Astrocyte (in vitro differentiated cells and primary cell): ENCODE measurements at regions not wholly inside any gene's neighbourhood (a gene's known extent, or its start where the extent isn't known, plus 50 kb on each side); places are given as distances from the start of the nearest gene placed in this dataset.

Experiments
- DNase-seq: peaks from one replicate; pipeline ENCODE4 v3.0.0-alpha.2; 2010; ENCODE audit warnings: low read depth
- FAIRE-seq: peaks from 2 replicates; lab custom pipeline; 2011; peaks lifted over from hg19 to GRCh38; lab: Jason Lieb, UNC
- H2AFZ ChIP-seq: 2 replicates; pipeline ENCODE4 v1.6.0; 2012; ENCODE audit warnings: low read depth, low read length, inconsistent platforms
- H3K27ac ChIP-seq: 2 replicates; pipeline ENCODE4 v1.5.1; 2011; ENCODE audit warnings: low read depth, low read length, inconsistent platforms
- H3K27me3 ChIP-seq: 2 replicates; pipeline ENCODE4 v1.6.0; 2011; ENCODE audit warnings: low read length, inconsistent platforms; ENCODE audit not compliant: insufficient read depth
- H3K36me3 ChIP-seq: 2 replicates; pipeline ENCODE4 v1.5.1; 2011; ENCODE audit warnings: low read length, inconsistent platforms; ENCODE audit not compliant: insufficient read depth
- H3K4me1 ChIP-seq: 2 replicates; pipeline ENCODE4 v1.5.1; 2011; ENCODE audit warnings: low read length, inconsistent platforms; ENCODE audit not compliant: insufficient read depth
- H3K4me2 ChIP-seq: 2 replicates; pipeline ENCODE4 v1.6.0; 2012; ENCODE audit warnings: low read length, inconsistent platforms
- H3K4me3 ChIP-seq: 2 replicates; pipeline ENCODE4 v1.5.1; 2011; ENCODE audit warnings: low read depth, mild to moderate bottlenecking, low read length, inconsistent platforms; ENCODE audit not compliant: insufficient read depth
- H3K79me2 ChIP-seq: 2 replicates; pipeline ENCODE4 v1.6.0; 2012; ENCODE audit warnings: mild to moderate bottlenecking, low read length, inconsistent platforms; ENCODE audit not compliant: insufficient read depth
- H3K9ac ChIP-seq: 2 replicates; pipeline ENCODE4 v1.6.0; 2012; ENCODE audit warnings: mild to moderate bottlenecking, low read length, inconsistent platforms
- H3K9me3 ChIP-seq: 2 replicates; pipeline ENCODE4 v1.5.1; 2012; ENCODE audit warnings: low read depth, mild to moderate bottlenecking, low read length, inconsistent platforms; ENCODE audit not compliant: insufficient read depth
- H4K20me1 ChIP-seq: 2 replicates; pipeline ENCODE4 v1.6.0; 2012; ENCODE audit warnings: low read length, inconsistent platforms; ENCODE audit not compliant: insufficient read depth
- H3K27ac Mint-ChIP-seq: one replicate; pipeline ENCODE4 v1.8.0; 2021; ENCODE audit warnings: mild to moderate bottlenecking, mixed read lengths; ENCODE audit not compliant: unreplicated experiment
- H3K27me3 Mint-ChIP-seq: one replicate; pipeline ENCODE4 v1.8.0; 2021; ENCODE audit warnings: low read depth, mixed read lengths; ENCODE audit not compliant: unreplicated experiment
- H3K36me3 Mint-ChIP-seq: one replicate; pipeline ENCODE4 v1.8.0; 2021; ENCODE audit warnings: low read depth, mixed read lengths; ENCODE audit not compliant: unreplicated experiment
- H3K4me1 Mint-ChIP-seq: one replicate; pipeline ENCODE4 v1.8.0; 2021; ENCODE audit warnings: low read depth, mixed read lengths; ENCODE audit not compliant: unreplicated experiment
- H3K4me3 Mint-ChIP-seq: one replicate; pipeline ENCODE4 v1.8.0; 2021; ENCODE audit warnings: mild to moderate bottlenecking, moderate library complexity, mixed read lengths; ENCODE audit not compliant: unreplicated experiment
- H3K9me3 Mint-ChIP-seq: one replicate; pipeline ENCODE4 v1.8.0; 2021; ENCODE audit warnings: mild to moderate bottlenecking, mixed read lengths; ENCODE audit not compliant: unreplicated experiment
- EZH2 ChIP-seq: IDR thresholded peaks from 2 replicates; pipeline ENCODE4 v1.6.1; 2012; ENCODE audit warnings: mild to moderate bottlenecking, low read length, inconsistent platforms; ENCODE audit not compliant: insufficient read depth
- TF ChIP-seq, protein P1 (sequence below): IDR thresholded peaks from 2 replicates; pipeline ENCODE4 v1.5.1; 2011; ENCODE audit warnings: low read depth, mild to moderate bottlenecking, inconsistent platforms, low read length, moderate library complexity; ENCODE audit not compliant: insufficient read depth

DNA sequence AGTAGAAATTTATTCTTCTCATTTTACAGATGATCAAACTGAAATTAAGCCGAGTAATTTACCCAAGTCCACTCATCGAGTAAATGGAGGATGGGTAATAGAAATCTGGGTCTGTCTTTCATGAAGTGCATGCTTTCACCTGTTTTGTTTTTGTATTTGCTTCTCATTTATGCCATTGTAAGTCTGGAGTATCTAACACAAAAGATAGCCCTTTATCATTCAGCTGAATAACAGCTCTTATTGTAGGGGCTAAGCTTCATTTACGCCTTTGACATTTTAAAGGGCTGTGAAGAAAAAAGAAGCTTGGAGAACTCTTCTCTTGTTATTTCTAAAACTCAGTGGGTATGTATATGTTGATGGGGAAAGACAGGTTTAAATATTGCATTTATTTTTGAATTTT is 1196.2 kb upstream of the TENM4 start:
- peak; percentile 60 for FAIRE-seq
- no peaks in the 10 kb centered on the region for H3K79me2 ChIP-seq
- no peak for TF ChIP-seq EZH2
- TF ChIP-seq, protein P1, sequence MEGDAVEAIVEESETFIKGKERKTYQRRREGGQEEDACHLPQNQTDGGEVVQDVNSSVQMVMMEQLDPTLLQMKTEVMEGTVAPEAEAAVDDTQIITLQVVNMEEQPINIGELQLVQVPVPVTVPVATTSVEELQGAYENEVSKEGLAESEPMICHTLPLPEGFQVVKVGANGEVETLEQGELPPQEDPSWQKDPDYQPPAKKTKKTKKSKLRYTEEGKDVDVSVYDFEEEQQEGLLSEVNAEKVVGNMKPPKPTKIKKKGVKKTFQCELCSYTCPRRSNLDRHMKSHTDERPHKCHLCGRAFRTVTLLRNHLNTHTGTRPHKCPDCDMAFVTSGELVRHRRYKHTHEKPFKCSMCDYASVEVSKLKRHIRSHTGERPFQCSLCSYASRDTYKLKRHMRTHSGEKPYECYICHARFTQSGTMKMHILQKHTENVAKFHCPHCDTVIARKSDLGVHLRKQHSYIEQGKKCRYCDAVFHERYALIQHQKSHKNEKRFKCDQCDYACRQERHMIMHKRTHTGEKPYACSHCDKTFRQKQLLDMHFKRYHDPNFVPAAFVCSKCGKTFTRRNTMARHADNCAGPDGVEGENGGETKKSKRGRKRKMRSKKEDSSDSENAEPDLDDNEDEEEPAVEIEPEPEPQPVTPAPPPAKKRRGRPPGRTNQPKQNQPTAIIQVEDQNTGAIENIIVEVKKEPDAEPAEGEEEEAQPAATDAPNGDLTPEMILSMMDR = no peak
- H3K4me3 Mint-ChIP-seq = no peak overlapping the region
- H3K27me3 Mint-ChIP-seq = no peaks in the 10 kb centered on the region
- H4K20me1 ChIP-seq = no peaks in the 10 kb centered on the region
- H3K4me1 ChIP-seq = no peaks in the 10 kb centered on the region
- H3K4me1 Mint-ChIP-seq = no peaks in the 10 kb centered on the region
- H3K27ac ChIP-seq = no peak overlapping the region
- no peaks in the 10 kb centered on the region for H3K36me3 ChIP-seq
- H2AFZ ChIP-seq = no peak overlapping the region
- H3K9ac ChIP-seq = no peak overlapping the region
- no peaks in the 10 kb centered on the region for H3K27me3 ChIP-seq
- H3K4me3 ChIP-seq = no peak overlapping the region
- no peaks in the 10 kb centered on the region for H3K36me3 Mint-ChIP-seq
- H3K9me3 Mint-ChIP-seq = no peaks in the 10 kb centered on the region
- DNase-seq = no peak
- no peak overlapping the region for H3K4me2 ChIP-seq
- no peaks in the 10 kb centered on the region for H3K9me3 ChIP-seq
- no peak overlapping the region for H3K27ac Mint-ChIP-seq

DNA sequence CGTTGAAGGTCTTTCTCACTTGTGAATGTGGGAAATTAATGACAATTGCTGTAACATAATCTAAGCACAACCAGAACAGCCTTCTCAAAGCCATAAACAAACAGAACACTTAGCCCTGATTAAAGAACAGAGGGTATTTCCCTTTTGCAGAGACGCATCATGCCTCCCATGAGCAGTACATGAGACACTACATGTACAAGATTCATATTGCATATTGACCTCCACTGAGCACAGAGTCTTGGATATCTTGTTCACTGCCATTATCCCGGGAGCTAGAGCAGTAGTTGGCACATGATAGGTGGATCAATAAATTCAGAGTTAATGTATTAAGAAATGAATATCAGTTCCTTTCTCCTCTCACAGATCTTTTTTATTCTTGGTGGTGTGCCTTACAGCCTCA is 1194.3 kb upstream of the TENM4 start:
- Histone ChIP-seq H3K4me3 (no peak overlapping the region), H3K27me3 (no peaks in the 10 kb centered on the region), H3K9ac (no peak overlapping the region), H3K79me2 (no peaks in the 10 kb centered on the region), H3K9me3 (no peaks in the 10 kb centered on the region), H4K20me1 (no peaks in the 10 kb centered on the region), H3K36me3 (no peaks in the 10 kb centered on the region), H3K27ac (no peak overlapping the region), H3K4me1 (no peaks in the 10 kb centered on the region), H3K4me2 (no peak overlapping the region), H2AFZ (no peak overlapping the region)
- Mint-ChIP-seq H3K27ac (no peak overlapping the region), H3K4me1 (no peaks in the 10 kb centered on the region), H3K36me3 (no peaks in the 10 kb centered on the region), H3K9me3 (no peaks in the 10 kb centered on the region), H3K27me3 (no peaks in the 10 kb centered on the region), H3K4me3 (no peak overlapping the region)
- DNase-seq (no peak), FAIRE-seq (no peak)
- TF ChIP-seq, protein P1 = no peak
- no peak for TF ChIP-seq EZH2

DNA sequence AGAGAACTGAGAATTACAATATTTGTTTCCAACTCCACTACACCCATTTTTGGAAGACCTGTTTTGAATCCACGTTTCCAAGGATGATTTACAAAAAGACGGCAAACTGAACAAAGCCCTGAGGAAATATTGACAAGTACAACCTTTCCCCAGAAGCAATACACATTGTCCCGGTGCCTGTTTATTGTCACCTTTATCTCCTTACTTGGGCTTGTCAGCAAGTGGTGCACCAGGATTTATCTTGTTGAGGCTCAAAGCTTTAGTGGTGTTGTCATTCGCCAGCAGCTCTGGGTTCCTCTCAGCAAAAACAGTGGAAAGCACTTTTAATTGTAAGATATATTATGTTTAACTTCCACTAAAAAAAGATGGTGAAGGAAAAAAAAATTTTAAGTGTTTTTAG is 1191.9 kb upstream of the TENM4 start:
- FAIRE-seq = no peak
- DNase-seq = no peak
- Histone ChIP-seq H3K36me3 (no peaks in the 10 kb centered on the region), H3K27me3 (no peaks in the 10 kb centered on the region), H2AFZ (no peak overlapping the region), H3K4me1 (no peaks in the 10 kb centered on the region), H3K9me3 (no peaks in the 10 kb centered on the region), H4K20me1 (no peaks in the 10 kb centered on the region), H3K4me3 (no peak overlapping the region), H3K4me2 (no peak overlapping the region), H3K79me2 (no peaks in the 10 kb centered on the region), H3K27ac (no peak overlapping the region), H3K9ac (no peak overlapping the region)
- Mint-ChIP-seq H3K36me3 (no peaks in the 10 kb centered on the region), H3K27ac (no peak overlapping the region), H3K9me3 (no peaks in the 10 kb centered on the region), H3K4me1 (no peaks in the 10 kb centered on the region), H3K4me3 (no peak overlapping the region), H3K27me3 (no peaks in the 10 kb centered on the region)
- TF ChIP-seq, protein P1 = no peak
- TF ChIP-seq EZH2 = no peak
